Fibroblast of lung (primary cell): ENCODE measurements at regions not wholly inside any gene's neighbourhood (a gene's known extent, or its start where the extent isn't known, plus 50 kb on each side); places are given as distances from the start of the nearest gene placed in this dataset.

ENCODE experiments used
- EZH2 ChIP-seq: IDR thresholded peaks from 2 replicates; pipeline ENCODE4 v1.5.1; 2012; ENCODE audit warnings: low read length, control low read depth, mild to moderate bottlenecking; ENCODE audit errors: missing control alignments
- TF ChIP-seq, protein P1 (sequence below), 2 donors: IDR thresholded peaks in 1 of 2; conservative IDR thresholded peaks in 1 of 2; 1 replicate in 1 of 2; 2 replicates in 1 of 2; pipeline ENCODE4 v1.5.1; 2011 to 2012; ENCODE audit warnings: low read length in 2 of 2, control low read depth in 1 of 2, inconsistent platforms in 1 of 2, low read depth in 1 of 2, mild to moderate bottlenecking in 1 of 2

DNA sequence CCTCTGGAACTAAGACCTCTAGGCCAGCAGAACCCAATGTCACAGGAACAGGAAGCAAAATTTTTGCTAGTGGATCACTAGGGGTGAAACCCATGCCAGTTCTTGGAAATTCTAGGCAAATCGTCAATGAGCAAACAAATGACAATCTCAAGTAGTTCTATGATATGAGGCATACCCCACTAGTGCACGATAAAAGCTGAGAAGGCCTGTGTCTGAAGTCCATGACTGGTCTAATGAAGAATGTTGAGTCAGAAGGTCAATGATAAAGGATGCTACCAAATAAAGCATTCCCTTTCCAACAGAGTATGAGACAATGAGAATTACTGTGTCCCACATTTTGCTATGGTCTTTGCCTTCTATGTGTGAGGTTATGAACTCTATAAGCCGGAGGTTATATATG is 149.4 kb upstream of the NOX3 start:
- TF ChIP-seq, protein P1, sequence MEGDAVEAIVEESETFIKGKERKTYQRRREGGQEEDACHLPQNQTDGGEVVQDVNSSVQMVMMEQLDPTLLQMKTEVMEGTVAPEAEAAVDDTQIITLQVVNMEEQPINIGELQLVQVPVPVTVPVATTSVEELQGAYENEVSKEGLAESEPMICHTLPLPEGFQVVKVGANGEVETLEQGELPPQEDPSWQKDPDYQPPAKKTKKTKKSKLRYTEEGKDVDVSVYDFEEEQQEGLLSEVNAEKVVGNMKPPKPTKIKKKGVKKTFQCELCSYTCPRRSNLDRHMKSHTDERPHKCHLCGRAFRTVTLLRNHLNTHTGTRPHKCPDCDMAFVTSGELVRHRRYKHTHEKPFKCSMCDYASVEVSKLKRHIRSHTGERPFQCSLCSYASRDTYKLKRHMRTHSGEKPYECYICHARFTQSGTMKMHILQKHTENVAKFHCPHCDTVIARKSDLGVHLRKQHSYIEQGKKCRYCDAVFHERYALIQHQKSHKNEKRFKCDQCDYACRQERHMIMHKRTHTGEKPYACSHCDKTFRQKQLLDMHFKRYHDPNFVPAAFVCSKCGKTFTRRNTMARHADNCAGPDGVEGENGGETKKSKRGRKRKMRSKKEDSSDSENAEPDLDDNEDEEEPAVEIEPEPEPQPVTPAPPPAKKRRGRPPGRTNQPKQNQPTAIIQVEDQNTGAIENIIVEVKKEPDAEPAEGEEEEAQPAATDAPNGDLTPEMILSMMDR (conservative IDR thresholded peaks at IDR 0.05 in 1 of 2, IDR thresholded peaks at IDR 0.05 in 1 of 2; ENCODE audit: low read depth in 1 of 2, low read length in 2 of 2): no peak
- TF ChIP-seq EZH2: no peak
